Transverse colon (tissue), 4 donors: ENCODE measurements at regions not wholly inside any gene's neighbourhood (a gene's known extent, or its start where the extent isn't known, plus 50 kb on each side); places are given as distances from the start of the nearest gene placed in this dataset.

Experiments used
- DNase-seq: peaks from one replicate; pipeline ENCODE4 v3.0.0-alpha.2; 2019
- H3K27ac ChIP-seq, 4 donors: fragments of 200-600 bp; sonication (generic); 2 replicates each; pipeline ENCODE4 v1.5.1; 2016 to 2018; ENCODE audit warnings: inconsistent platforms in 4 of 4
- H3K27me3 ChIP-seq: fragments of 200-600 bp; sonication (generic); 2 replicates; pipeline ENCODE4 v1.5.1; 2017; ENCODE audit warnings: inconsistent platforms
- H3K36me3 ChIP-seq, 4 donors: fragments of 200-600 bp; sonication (generic); 2 replicates each; pipeline ENCODE4 v1.5.1; 2017 to 2019; ENCODE audit warnings: inconsistent platforms in 4 of 4
- H3K4me1 ChIP-seq, 4 donors: fragments of 200-600 bp; sonication (generic); 2 replicates each; pipeline ENCODE4 v1.5.1; 2017 to 2020; ENCODE audit warnings: inconsistent platforms in 4 of 4
- H3K4me3 ChIP-seq, 4 donors: fragments of 200-600 bp; sonication (generic); 1 replicate in 1 of 4; 2 replicates in 3 of 4; pipeline versions ENCODE4 v1.5.1 to v1.6.1; 2017 to 2019; ENCODE audit warnings: inconsistent platforms in 4 of 4
- H3K9me3 ChIP-seq, 2 donors: fragments of 200-600 bp; sonication (generic); 2 replicates each; pipeline ENCODE4 v1.5.1; 2017 to 2019; ENCODE audit warnings: inconsistent platforms in 2 of 2
- CTCF ChIP-seq, 5 experiments: fragments of 200-600 bp in 3 of 5; fragments of 450-650 bp in 2 of 5; sonication (generic) in 3 of 5; IDR thresholded peaks; 1 replicate in 2 of 5; 2 replicates in 3 of 5; pipeline ENCODE4 v1.5.1; 2016 to 2017; ENCODE audit warnings: antibody characterized with exemption in 5 of 5, inconsistent platforms in 3 of 5, mild to moderate bottlenecking in 2 of 5, moderate library complexity in 1 of 5
- EP300 ChIP-seq: sonication (generic); formaldehyde crosslinking; IDR thresholded peaks from one replicate; pipeline ENCODE4 v1.6.1; 2017; ENCODE audit warnings: antibody characterized with exemption, low read depth
- POLR2A ChIP-seq: fragments of 450-650 bp; IDR thresholded peaks from one replicate; pipeline ENCODE4 v1.6.1; 2016; ENCODE audit warnings: antibody characterized with exemption, mild to moderate bottlenecking, moderate library complexity
- POLR2AphosphoS5 ChIP-seq, 3 donors: sonication (generic); formaldehyde crosslinking; IDR thresholded peaks; one replicate each; pipeline ENCODE4 v1.6.1; 2016; ENCODE audit warnings: antibody characterized with exemption in 3 of 3
- WGBS, 2 donors: methylation state at CpG; one replicate each; pipeline ENCODE4 v1.1.5; 2018; ENCODE audit warnings: low coverage in 1 of 2; 5-methylcytosine and 5-hydroxymethylcytosine counted together
- in situ Hi-C, 4 donors: fragments of 200-750 bp; cut with MboI; loops; one replicate each; pipeline versions ENCODE4 v1.15.0 to v1.15.1; 2017; ENCODE audit warnings: low sequenced_read_pairs in 3 of 4, low pct_ligation_motif_present in 1 of 4, low pct_unique_long_range_greater_than_20kb in 1 of 4
- intact Hi-C: fragments of 100-400 bp; cut with DNase I; formaldehyde crosslinking; loops from one replicate; pipeline ENCODE4 v1.15.1; 2023; ENCODE audit warnings: low total_unique reads

GRCh38 chr19:30310602-30311263, 61.5 kb upstream of the ZNF536 start:
- Histone ChIP-seq H3K4me3 (no peak overlapping the region), H3K27ac (no peak overlapping the region), H3K9me3 (no peaks in the 10 kb centered on the region), H3K36me3 (no peaks in the 10 kb centered on the region), H3K4me1 (no peaks in the 10 kb centered on the region), H3K27me3 (no peaks in the 10 kb centered on the region)
- no peak for DNase-seq
- TF ChIP-seq POLR2A, result no peak
- TF ChIP-seq CTCF (IDR thresholded peaks at IDR 0.05), result no peak
- TF ChIP-seq EP300, result no peak
- TF ChIP-seq POLR2AphosphoS5 (IDR thresholded peaks at IDR 0.05), result no peak
- intact Hi-C loops, result no loop called here
- 78% methylated on average over 16 of the region's 16 CpGs; no CpG with 5 or more reads in 1 of the 2 donors for WGBS, 2 donors
- in situ Hi-C loops, result no loop called here

- TF ChIP-seq CTCF (IDR thresholded peaks at IDR 0.05) (no peak), EP300 (no peak), POLR2AphosphoS5 (IDR thresholded peaks at IDR 0.05) (no peak), POLR2A (no peak)
- Histone ChIP-seq H3K36me3 (no peaks in the 10 kb centered on the region), H3K27ac (no peak overlapping the region), H3K4me3 (no peak overlapping the region), H3K4me1 (no peaks in the 10 kb centered on the region), H3K27me3 (no peaks in the 10 kb centered on the region), H3K9me3 (no peaks in the 10 kb centered on the region)
- in situ Hi-C loops (no loop called here), intact Hi-C loops (no loop called here)
- WGBS, 2 donors, result 79 to 100% methylated on average over 2 to 5 of the region's 7 CpGs
- no peak for DNase-seq
Observed at GRCh38 chr19:30311911-30312310, 60.3 kb upstream of the ZNF536 start.

GRCh38 chr19:30312582-30313352, 59.4 kb upstream of the ZNF536 start:
- WGBS, 2 donors, result 82% methylated on average over 13 of the region's 14 CpGs; no CpG with 5 or more reads in 1 of the 2 donors
- intact Hi-C loops (no loop called here), in situ Hi-C loops (no loop called here)
- no peak for DNase-seq
- no peaks in the 10 kb centered on the region for H3K36me3 ChIP-seq
- no peaks in the 10 kb centered on the region for H3K27me3 ChIP-seq
- no peak for TF ChIP-seq POLR2AphosphoS5 (IDR thresholded peaks at IDR 0.05)
- TF ChIP-seq CTCF (IDR thresholded peaks at IDR 0.05), result no peak
- TF ChIP-seq POLR2A, result no peak
- no peak for TF ChIP-seq EP300
- no peaks in the 10 kb centered on the region for H3K4me1 ChIP-seq
- H3K4me3 ChIP-seq, result no peak overlapping the region
- no peak overlapping the region for H3K27ac ChIP-seq
- H3K9me3 ChIP-seq, result no peaks in the 10 kb centered on the region

- no peaks in the 10 kb centered on the region for H3K4me1 ChIP-seq
- no peaks in the 10 kb centered on the region for H3K27me3 ChIP-seq
- TF ChIP-seq POLR2AphosphoS5 (IDR thresholded peaks at IDR 0.05), result no peak
- in situ Hi-C loops (no loop called here), intact Hi-C loops (no loop called here)
- DNase-seq, result no peak
- H3K9me3 ChIP-seq, result no peaks in the 10 kb centered on the region
- no peaks in the 10 kb centered on the region for H3K36me3 ChIP-seq
- no peak overlapping the region for H3K4me3 ChIP-seq
- 92% methylated on average over 2 of the region's 2 CpGs; no CpG with 5 or more reads in 1 of the 2 donors for WGBS, 2 donors
- no peak overlapping the region for H3K27ac ChIP-seq
Observed at GRCh38 chr19:30313353-30313750, 58.8 kb upstream of the ZNF536 start.
